Testis (tissue), 2 donors: ENCODE measurements at regions not wholly inside any gene's neighbourhood (a gene's known extent, or its start where the extent isn't known, plus 50 kb on each side); places are given as distances from the start of the nearest gene placed in this dataset.

Experiments
- POLR2A ChIP-seq: fragments of 450-650 bp; IDR thresholded peaks from one replicate; pipeline ENCODE4 v1.6.1; 2017; ENCODE audit warnings: antibody characterized with exemption, mild to moderate bottlenecking, moderate library complexity
- TF ChIP-seq, protein P1 (sequence below), 3 experiments: fragments of 450-650 bp in 2 of 3; fragments of 200-600 bp in 1 of 3; sonication (generic) in 1 of 3; IDR thresholded peaks; one replicate each; pipeline ENCODE4 v1.5.1; 2016 to 2019; ENCODE audit warnings: antibody characterized with exemption in 3 of 3, mild to moderate bottlenecking in 2 of 3, moderate library complexity in 1 of 3

DNA sequence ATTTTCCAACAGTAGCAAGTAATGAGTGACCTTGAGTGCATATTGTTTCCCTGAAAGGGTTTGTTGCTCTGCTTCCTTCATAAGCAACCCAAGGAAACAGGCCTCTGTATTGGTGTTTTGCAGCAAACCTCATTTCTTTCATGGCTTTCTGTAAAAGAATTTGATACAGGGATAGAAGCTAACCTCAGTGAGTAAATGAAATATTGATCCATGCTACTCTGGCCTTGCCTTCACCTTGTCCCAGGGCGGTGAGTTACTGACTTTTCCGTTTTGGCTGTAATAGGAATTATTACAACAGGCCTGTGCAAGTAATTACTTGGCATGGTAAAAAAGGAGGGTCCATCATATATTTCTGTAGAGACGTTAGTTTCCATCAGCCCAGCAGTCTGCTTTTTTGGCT, 130.9 kb upstream of the MPPED2 start:
- TF ChIP-seq, protein P1, sequence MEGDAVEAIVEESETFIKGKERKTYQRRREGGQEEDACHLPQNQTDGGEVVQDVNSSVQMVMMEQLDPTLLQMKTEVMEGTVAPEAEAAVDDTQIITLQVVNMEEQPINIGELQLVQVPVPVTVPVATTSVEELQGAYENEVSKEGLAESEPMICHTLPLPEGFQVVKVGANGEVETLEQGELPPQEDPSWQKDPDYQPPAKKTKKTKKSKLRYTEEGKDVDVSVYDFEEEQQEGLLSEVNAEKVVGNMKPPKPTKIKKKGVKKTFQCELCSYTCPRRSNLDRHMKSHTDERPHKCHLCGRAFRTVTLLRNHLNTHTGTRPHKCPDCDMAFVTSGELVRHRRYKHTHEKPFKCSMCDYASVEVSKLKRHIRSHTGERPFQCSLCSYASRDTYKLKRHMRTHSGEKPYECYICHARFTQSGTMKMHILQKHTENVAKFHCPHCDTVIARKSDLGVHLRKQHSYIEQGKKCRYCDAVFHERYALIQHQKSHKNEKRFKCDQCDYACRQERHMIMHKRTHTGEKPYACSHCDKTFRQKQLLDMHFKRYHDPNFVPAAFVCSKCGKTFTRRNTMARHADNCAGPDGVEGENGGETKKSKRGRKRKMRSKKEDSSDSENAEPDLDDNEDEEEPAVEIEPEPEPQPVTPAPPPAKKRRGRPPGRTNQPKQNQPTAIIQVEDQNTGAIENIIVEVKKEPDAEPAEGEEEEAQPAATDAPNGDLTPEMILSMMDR (IDR thresholded peaks at IDR 0.05), result no peak
- no peak for TF ChIP-seq POLR2A
